PC-9 (cell line): ENCODE measurements at regions not wholly inside any gene's neighbourhood (a gene's known extent, or its start where the extent isn't known, plus 50 kb on each side); places are given as distances from the start of the nearest gene placed in this dataset.

Source experiments
- BruUV-seq: library from RNA; stranded (reverse); fragments of 400-500 nt; replicated peaks from 2 replicates; lab custom pipeline; 2021; lab: Mats Ljungman, UMichigan
- CTCF ChIA-PET: fragments of 300-600 bp; sonication (Branson Sonifier 250); formaldehyde crosslinking; loops from one replicate; lab custom pipeline; 2022; ENCODE audit warnings: antibody characterized with exemption; lab: Charles Lee
- POLR2A ChIA-PET: fragments of 300-600 bp; sonication (Branson Sonifier 250); formaldehyde crosslinking; loops from one replicate; lab custom pipeline; 2022; ENCODE audit warnings: antibody characterized with exemption; ENCODE audit not compliant: unreplicated experiment; lab: Charles Lee
- DNase-seq, 2 experiments: peaks; one replicate each; pipeline versions ENCODE4 v3.0.0 to v3.0.0-alpha.2; 2015 to 2022; ENCODE audit warnings: mixed read lengths in 1 of 2
- H2AFZ ChIP-seq: fragments of 200-600 bp; sonication (generic); 2 replicates; pipeline ENCODE4 v1.8.1; 2017; ENCODE audit warnings: antibody characterized with exemption
- H3F3A ChIP-seq: fragments of 200-600 bp; sonication (generic); 2 replicates; pipeline ENCODE4 v1.8.1; 2017; ENCODE audit warnings: antibody characterized with exemption, mild to moderate bottlenecking, low read depth; ENCODE audit not compliant: insufficient read depth
- H3K27ac ChIP-seq: fragments of 200-600 bp; sonication (generic); 2 replicates; pipeline ENCODE4 v1.6.1; 2016; ENCODE audit warnings: mixed run types
- H3K27me3 ChIP-seq: fragments of 200-600 bp; sonication (generic); 2 replicates; pipeline ENCODE4 v1.6.1; 2016; ENCODE audit warnings: low read depth, mixed run types; ENCODE audit not compliant: insufficient read depth
- H3K36me3 ChIP-seq: fragments of 200-600 bp; sonication (generic); 2 replicates; pipeline ENCODE4 v1.6.1; 2016; ENCODE audit warnings: low read depth, mixed run types
- H3K4me1 ChIP-seq: fragments of 200-600 bp; sonication (generic); replicated peaks from 2 replicates; pipeline ENCODE4 v1.6.1; 2016; ENCODE audit warnings: mixed run types; ENCODE audit not compliant: insufficient read depth
- H3K4me2 ChIP-seq: fragments of 200-600 bp; sonication (generic); 2 replicates; pipeline ENCODE4 v1.6.1; 2017; ENCODE audit warnings: mixed run types
- H3K4me3 ChIP-seq: fragments of 200-600 bp; sonication (generic); 2 replicates; pipeline ENCODE4 v1.6.1; 2016; ENCODE audit warnings: mixed run types
- H3K79me2 ChIP-seq: fragments of 200-600 bp; sonication (generic); 2 replicates; pipeline ENCODE4 v1.6.1; 2017; ENCODE audit warnings: low read depth, mixed run types
- H3K9me2 ChIP-seq: fragments of 200-600 bp; sonication (generic); 2 replicates; pipeline ENCODE4 v1.8.1; 2017; ENCODE audit warnings: mild to moderate bottlenecking; ENCODE audit not compliant: insufficient read depth
- H3K9me3 ChIP-seq: fragments of 200-600 bp; sonication (generic); 2 replicates; pipeline ENCODE4 v1.8.1; 2016; ENCODE audit warnings: low read depth; ENCODE audit not compliant: insufficient read depth
- H4K20me1 ChIP-seq: fragments of 200-600 bp; sonication (generic); 2 replicates; pipeline ENCODE4 v1.8.1; 2017; ENCODE audit not compliant: insufficient read depth
- EZH2 ChIP-seq: fragments of 200-600 bp; sonication (generic); IDR thresholded peaks from 2 replicates; pipeline ENCODE4 v1.8.0; 2017; ENCODE audit warnings: antibody characterized with exemption, low read depth
- intact Hi-C: fragments of 100-400 bp; cut with micrococcal nuclease; formaldehyde crosslinking; loops from one replicate; pipeline ENCODE4 v1.10.0; 2022; ENCODE audit not compliant: unreplicated experiment
- TF ChIP-seq, protein P1 (sequence below): fragments of 200-600 bp; sonication (generic); conservative IDR thresholded peaks from 2 replicates; pipeline ENCODE4 v1.6.1; 2017; ENCODE audit warnings: mixed run types, antibody characterized with exemption, mild to moderate bottlenecking, moderate library complexity

DNA sequence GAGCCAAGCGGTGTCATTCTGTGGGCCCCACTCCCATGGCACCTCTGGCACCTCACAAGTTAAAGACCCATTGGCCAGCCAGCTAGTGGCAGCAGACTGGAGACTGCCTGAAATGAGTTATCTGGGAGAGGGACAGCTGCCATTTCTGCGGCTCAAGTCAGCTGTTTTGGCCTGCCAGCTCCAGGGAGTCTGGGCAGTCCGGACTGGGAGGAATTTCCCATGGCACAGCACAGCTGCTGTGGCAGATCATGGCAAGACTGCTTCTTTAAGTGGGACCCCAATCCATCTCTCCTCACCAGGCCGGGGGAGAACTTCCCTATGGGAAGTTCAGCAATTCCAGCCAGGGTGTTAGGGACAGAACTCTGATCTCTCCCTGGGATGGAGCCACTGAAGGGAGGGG lies 2187.6 kb upstream of the CELF4 start:
- no TSS peak for BruUV-seq

DNA sequence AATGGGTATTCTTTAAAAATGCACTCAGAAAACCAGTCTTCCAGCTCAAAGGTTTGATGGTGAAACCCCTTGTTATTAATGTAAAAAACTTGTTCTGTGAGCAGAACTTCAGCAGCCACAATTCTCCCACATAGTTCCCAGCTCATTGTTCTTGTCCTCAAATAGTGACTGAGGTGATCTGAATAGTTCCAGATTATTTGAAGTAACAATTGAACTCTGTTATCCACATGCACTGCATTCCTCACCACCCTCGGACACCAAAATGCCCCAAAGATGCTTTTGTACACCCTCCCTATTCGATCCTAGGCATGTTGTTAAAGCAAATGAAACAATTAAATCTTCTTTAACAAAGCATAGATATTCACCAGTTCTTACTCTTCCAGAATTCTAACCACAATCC lies 2186.8 kb upstream of the CELF4 start:
- CTCF ChIA-PET: no interaction called here
- H3K27ac ChIP-seq: no peak overlapping the region
- H3K9me3 ChIP-seq: no peaks in the 10 kb centered on the region
- intact Hi-C loops: no loop called here
- no peak for DNase-seq
- POLR2A ChIA-PET: no interaction called here
- no peaks in the 10 kb centered on the region for H3K36me3 ChIP-seq
- H3K9me2 ChIP-seq: no peaks in the 10 kb centered on the region
- H3K79me2 ChIP-seq: no peaks in the 10 kb centered on the region
- H2AFZ ChIP-seq: no peak overlapping the region
- no peak for TF ChIP-seq EZH2
- no peak overlapping the region for H3K4me2 ChIP-seq
- no peaks in the 10 kb centered on the region for H4K20me1 ChIP-seq
- H3K27me3 ChIP-seq: no peaks in the 10 kb centered on the region
- H3K4me3 ChIP-seq: no peak overlapping the region
- no TSS peak for BruUV-seq
- H3F3A ChIP-seq: no peaks in the 10 kb centered on the region
- H3K4me1 ChIP-seq: no peaks in the 10 kb centered on the region

More for the DNA sequence above, 2187.6 kb upstream of the CELF4 start:
- POLR2A ChIA-PET: no interaction called here
- Histone ChIP-seq H3F3A (no peaks in the 10 kb centered on the region), H3K4me3 (no peak overlapping the region), H4K20me1 (no peaks in the 10 kb centered on the region), H3K27me3 (no peaks in the 10 kb centered on the region), H2AFZ (no peak overlapping the region), H3K27ac (no peak overlapping the region), H3K4me1 (no peaks in the 10 kb centered on the region), H3K9me2 (no peaks in the 10 kb centered on the region), H3K36me3 (no peaks in the 10 kb centered on the region), H3K9me3 (no peaks in the 10 kb centered on the region), H3K4me2 (no peak overlapping the region), H3K79me2 (no peaks in the 10 kb centered on the region)
- CTCF ChIA-PET: no interaction called here
- TF ChIP-seq, protein P1, sequence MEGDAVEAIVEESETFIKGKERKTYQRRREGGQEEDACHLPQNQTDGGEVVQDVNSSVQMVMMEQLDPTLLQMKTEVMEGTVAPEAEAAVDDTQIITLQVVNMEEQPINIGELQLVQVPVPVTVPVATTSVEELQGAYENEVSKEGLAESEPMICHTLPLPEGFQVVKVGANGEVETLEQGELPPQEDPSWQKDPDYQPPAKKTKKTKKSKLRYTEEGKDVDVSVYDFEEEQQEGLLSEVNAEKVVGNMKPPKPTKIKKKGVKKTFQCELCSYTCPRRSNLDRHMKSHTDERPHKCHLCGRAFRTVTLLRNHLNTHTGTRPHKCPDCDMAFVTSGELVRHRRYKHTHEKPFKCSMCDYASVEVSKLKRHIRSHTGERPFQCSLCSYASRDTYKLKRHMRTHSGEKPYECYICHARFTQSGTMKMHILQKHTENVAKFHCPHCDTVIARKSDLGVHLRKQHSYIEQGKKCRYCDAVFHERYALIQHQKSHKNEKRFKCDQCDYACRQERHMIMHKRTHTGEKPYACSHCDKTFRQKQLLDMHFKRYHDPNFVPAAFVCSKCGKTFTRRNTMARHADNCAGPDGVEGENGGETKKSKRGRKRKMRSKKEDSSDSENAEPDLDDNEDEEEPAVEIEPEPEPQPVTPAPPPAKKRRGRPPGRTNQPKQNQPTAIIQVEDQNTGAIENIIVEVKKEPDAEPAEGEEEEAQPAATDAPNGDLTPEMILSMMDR: no peak
- TF ChIP-seq EZH2: no peak
- intact Hi-C loops: no loop called here
- DNase-seq: no peak

DNA sequence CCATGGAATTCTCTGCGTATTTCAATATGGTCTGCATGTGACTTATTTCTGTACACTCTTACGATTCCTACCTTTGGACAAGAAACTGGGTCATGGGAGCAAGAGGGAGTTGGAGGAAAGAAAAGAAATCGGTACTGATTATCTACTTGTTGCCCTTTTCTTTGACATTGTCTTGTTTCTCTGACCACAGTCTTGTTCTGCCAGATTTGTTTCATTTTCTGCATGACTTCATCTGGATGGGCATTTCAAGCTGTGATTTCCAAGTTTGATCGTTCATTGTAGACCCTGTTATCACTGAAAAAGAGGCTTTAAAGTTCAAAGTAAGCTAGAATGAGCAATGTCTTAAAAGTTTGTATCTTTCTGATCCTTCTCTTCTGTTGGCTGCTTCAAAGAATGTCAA lies 2186.3 kb upstream of the CELF4 start:
- Histone ChIP-seq H3F3A (no peaks in the 10 kb centered on the region), H3K27ac (no peak overlapping the region), H3K4me2 (no peak overlapping the region), H4K20me1 (no peaks in the 10 kb centered on the region), H3K36me3 (no peaks in the 10 kb centered on the region), H3K27me3 (no peaks in the 10 kb centered on the region), H3K4me1 (no peaks in the 10 kb centered on the region), H3K9me3 (no peaks in the 10 kb centered on the region), H3K4me3 (no peak overlapping the region), H3K79me2 (no peaks in the 10 kb centered on the region), H3K9me2 (no peaks in the 10 kb centered on the region), H2AFZ (no peak overlapping the region)
- no peak for DNase-seq
- ChIA-PET POLR2A (no interaction called here), CTCF (no interaction called here)
- intact Hi-C loops: no loop called here
- BruUV-seq: no TSS peak
- TF ChIP-seq EZH2: no peak
- TF ChIP-seq, protein P1: no peak

DNA sequence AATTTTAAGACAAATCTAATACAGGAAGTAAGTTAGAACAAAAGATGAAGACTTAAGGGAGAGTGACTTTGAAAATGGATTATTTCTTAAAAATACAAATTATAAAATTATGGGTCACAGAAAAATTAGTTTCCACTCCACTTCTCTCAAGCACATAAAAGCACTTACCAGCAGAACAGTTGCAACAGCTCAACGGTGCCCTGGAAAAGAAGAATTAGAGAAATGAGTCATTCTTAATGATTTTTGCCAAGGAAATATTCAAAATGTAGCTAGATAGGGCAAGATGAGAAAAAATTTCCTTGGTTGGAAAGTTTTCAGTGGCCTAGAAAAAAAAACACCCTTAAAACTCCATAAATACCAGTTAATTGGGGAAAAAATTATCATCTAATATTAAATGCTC lies 2185.6 kb upstream of the CELF4 start:
- no peak overlapping the region for H3K4me3 ChIP-seq
- no peak overlapping the region for H3K4me2 ChIP-seq
- ChIA-PET CTCF (no interaction called here), POLR2A (no interaction called here)
- H3K79me2 ChIP-seq: no peaks in the 10 kb centered on the region
- H2AFZ ChIP-seq: no peak overlapping the region
- no peaks in the 10 kb centered on the region for H4K20me1 ChIP-seq
- intact Hi-C loops: no loop called here
- BruUV-seq: no TSS peak
- H3K9me2 ChIP-seq: no peaks in the 10 kb centered on the region
- no peaks in the 10 kb centered on the region for H3K4me1 ChIP-seq
- DNase-seq: no peak
- H3K9me3 ChIP-seq: no peaks in the 10 kb centered on the region
- no peaks in the 10 kb centered on the region for H3K36me3 ChIP-seq
- H3K27me3 ChIP-seq: no peaks in the 10 kb centered on the region
- H3K27ac ChIP-seq: no peak overlapping the region
- no peaks in the 10 kb centered on the region for H3F3A ChIP-seq
- TF ChIP-seq, protein P1: no peak
- TF ChIP-seq EZH2: no peak
